H1 (cell line): ENCODE measurements at regions not wholly inside any gene's neighbourhood (a gene's known extent, or its start where the extent isn't known, plus 50 kb on each side); places are given as distances from the start of the nearest gene placed in this dataset.

Experiments
- ATF2 ChIP-seq: IDR thresholded peaks from 2 replicates; pipeline ENCODE4 v1.6.1; 2012; ENCODE audit warnings: low read length, inconsistent platforms
- CHD7 ChIP-seq: fragments of 300-600 bp; sonication (generic); IDR thresholded peaks from 2 replicates; pipeline ENCODE4 v1.7.1; 2012; ENCODE audit warnings: low read length, moderate library complexity, mild to moderate bottlenecking, inconsistent platforms; ENCODE audit not compliant: insufficient replicate concordance
- CREB1 ChIP-seq: IDR thresholded peaks from 2 replicates; pipeline ENCODE4 v1.6.1; 2012; ENCODE audit warnings: inconsistent platforms
- GTF2F1 ChIP-seq: IDR thresholded peaks from 2 replicates; pipeline ENCODE4 v1.6.1; 2012; ENCODE audit warnings: low read depth, low read length, improper control_type of control experiment, borderline replicate concordance
- KDM1A ChIP-seq: fragments of 200-600, 300-600 bp; sonication (generic); IDR thresholded peaks from 2 replicates; pipeline ENCODE4 v1.7.1; 2016; ENCODE audit warnings: mild to moderate bottlenecking, low read length, borderline replicate concordance
- POU5F1 ChIP-seq: IDR thresholded peaks from 2 replicates; pipeline ENCODE4 v1.6.1; 2011; ENCODE audit warnings: low read depth, mild to moderate bottlenecking, low read length, moderate library complexity
- RAD21 ChIP-seq, 2 experiments: IDR thresholded peaks in 1 of 2; conservative IDR thresholded peaks in 1 of 2; 2 replicates each; pipeline ENCODE4 v1.6.1; 2011; ENCODE audit warnings: low read depth in 2 of 2, low read length in 2 of 2, improper control_type of control experiment in 1 of 2, inconsistent platforms in 1 of 2, mild to moderate bottlenecking in 1 of 2, moderate library complexity in 1 of 2
- SRF ChIP-seq: IDR thresholded peaks from 2 replicates; pipeline ENCODE4 v1.6.1; 2011; ENCODE audit warnings: mild to moderate bottlenecking, low read depth, low read length, moderate library complexity
- TEAD4 ChIP-seq: IDR thresholded peaks from 2 replicates; pipeline ENCODE4 v1.6.1; 2012; ENCODE audit warnings: low read depth, low read length, inconsistent platforms, mixed read lengths

- TF ChIP-seq CHD7 (no peak), GTF2F1 (no peak), TEAD4 (no peak), SRF (no peak), CREB1 (no peak), RAD21 (IDR thresholded peaks at IDR 0.05 in 1 of 2, conservative IDR thresholded peaks at IDR 0.05 in 1 of 2; ENCODE audit: low read depth in 2 of 2, low read length in 2 of 2) (no peak), POU5F1 (no peak), ATF2 (no peak), KDM1A (no peak)
- TF ChIP-seq, all 59 proteins: peak for 0
Measured at GRCh38 chr1:115430441-115431158, 92.6 kb upstream of the NGF start (continued).
